ENCODE measurements at regions not wholly inside any gene's neighbourhood (a gene's known extent, or its start where the extent isn't known, plus 50 kb on each side); places are given as distances from the start of the nearest gene placed in this dataset.

- Histone ChIP-seq H3K4me3 (no peak overlapping the region), H3K36me3 (no peaks in the 10 kb centered on the region), H3K27ac (no peak overlapping the region), H3K9me3 (no peaks in the 10 kb centered on the region), H3K27me3 (replicated peaks; ENCODE audit: insufficient read depth) (no peaks in the 10 kb centered on the region), H3K4me1 (replicated peaks) (no peaks in the 10 kb centered on the region)
- WGBS, result 97% methylated on average over 6 of the region's 6 CpGs
- no peak for DNase-seq (ENCODE audit: low spot score)
- intact Hi-C loops (cut with DNase I), result no loop called here
- TF ChIP-seq POLR2AphosphoS5 (IDR thresholded peaks at IDR 0.05) (no peak), POLR2A (IDR thresholded peaks at IDR 0.05) (no peak), CTCF (IDR thresholded peaks at IDR 0.05) (no peak)
These were observed 385.0 kb downstream of the EFNA5 start for GRCh38 chr5:107285772-107286171.

- no peaks in the 10 kb centered on the region for H3K9me3 ChIP-seq
- no peaks in the 10 kb centered on the region for H3K4me1 ChIP-seq (replicated peaks)
- no peak overlapping the region for H3K27ac ChIP-seq
- WGBS, result 42% methylated on average over 3 of the region's 3 CpGs
- no peak overlapping the region for H3K4me3 ChIP-seq
- DNase-seq (ENCODE audit: low spot score), result peak; percentile 7
- TF ChIP-seq POLR2A (IDR thresholded peaks at IDR 0.05) (no peak), CTCF (IDR thresholded peaks at IDR 0.05) (no peak), POLR2AphosphoS5 (IDR thresholded peaks at IDR 0.05) (no peak)
- intact Hi-C loops (cut with DNase I), result no loop called here
- H3K27me3 ChIP-seq (replicated peaks; ENCODE audit: insufficient read depth), result no peaks in the 10 kb centered on the region
- no peaks in the 10 kb centered on the region for H3K36me3 ChIP-seq
These were observed 385.8 kb downstream of the EFNA5 start for GRCh38 chr5:107284822-107285525.

GRCh38 chr5:107282061-107282460, 388.7 kb downstream of the EFNA5 start:
- Histone ChIP-seq H3K27me3 (replicated peaks; ENCODE audit: insufficient read depth) (no peaks in the 10 kb centered on the region), H3K9me3 (no peaks in the 10 kb centered on the region), H3K36me3 (no peaks in the 10 kb centered on the region), H3K4me1 (replicated peaks) (no peaks in the 10 kb centered on the region), H3K27ac (no peak overlapping the region), H3K4me3 (no peak overlapping the region)
- 76% methylated on average over 2 of the region's 2 CpGs for WGBS
- DNase-seq (ENCODE audit: low spot score), result no peak
- TF ChIP-seq POLR2A (IDR thresholded peaks at IDR 0.05) (no peak), CTCF (IDR thresholded peaks at IDR 0.05) (no peak), POLR2AphosphoS5 (IDR thresholded peaks at IDR 0.05) (no peak)
- intact Hi-C loops (cut with DNase I), result no loop called here

GRCh38 chr5:107278774-107279173, 392.0 kb downstream of the EFNA5 start:
- Histone ChIP-seq H3K9me3 (no peaks in the 10 kb centered on the region), H3K4me3 (no peak overlapping the region), H3K27ac (no peak overlapping the region), H3K36me3 (no peaks in the 10 kb centered on the region), H3K4me1 (replicated peaks) (no peaks in the 10 kb centered on the region), H3K27me3 (replicated peaks; ENCODE audit: insufficient read depth) (no peaks in the 10 kb centered on the region)
- WGBS, result 61% methylated on average over 4 of the region's 4 CpGs
- no peak for DNase-seq (ENCODE audit: low spot score)
- intact Hi-C loops (cut with DNase I), result no loop called here
- TF ChIP-seq POLR2A (IDR thresholded peaks at IDR 0.05), result no peak
- TF ChIP-seq CTCF (IDR thresholded peaks at IDR 0.05), result no peak
- TF ChIP-seq POLR2AphosphoS5 (IDR thresholded peaks at IDR 0.05), result no peak

GRCh38 chr5:107277485-107278125, 393.1 kb downstream of the EFNA5 start:
- 47% methylated on average over 5 of the region's 5 CpGs for WGBS
- no peak for DNase-seq (ENCODE audit: low spot score)
- Histone ChIP-seq H3K4me1 (replicated peaks) (no peaks in the 10 kb centered on the region), H3K4me3 (no peak overlapping the region), H3K9me3 (no peaks in the 10 kb centered on the region), H3K27ac (no peak overlapping the region), H3K36me3 (no peaks in the 10 kb centered on the region), H3K27me3 (replicated peaks; ENCODE audit: insufficient read depth) (no peaks in the 10 kb centered on the region)
- TF ChIP-seq CTCF (IDR thresholded peaks at IDR 0.05) (no peak), POLR2AphosphoS5 (IDR thresholded peaks at IDR 0.05) (no peak), POLR2A (IDR thresholded peaks at IDR 0.05) (no peak)
- intact Hi-C loops (cut with DNase I), result no loop called here
